Smooth muscle cell (in vitro differentiated cells): ENCODE measurements at regions not wholly inside any gene's neighbourhood (a gene's known extent, or its start where the extent isn't known, plus 50 kb on each side); places are given as distances from the start of the nearest gene placed in this dataset.

Experiments
- DNase-seq: peaks from one replicate; lab custom pipeline; 2025; ENCODE audit not compliant: unreplicated experiment; lab: John Stamatoyannopoulos, UW
- H2AFZ ChIP-seq: fragments of 200-600 bp; sonication (generic); 2 replicates; pipeline ENCODE4 v1.6.0; 2016; ENCODE audit warnings: antibody characterized with exemption, low read depth, mild to moderate bottlenecking
- H3F3A ChIP-seq: fragments of 200-600 bp; sonication (generic); 2 replicates; pipeline ENCODE4 v1.6.0; 2017; ENCODE audit warnings: antibody characterized with exemption, low read depth
- H3K27ac ChIP-seq: fragments of 200-600 bp; sonication (generic); 2 replicates; pipeline ENCODE4 v1.5.1; 2016; ENCODE audit warnings: low read depth, mild to moderate bottlenecking
- H3K27me3 ChIP-seq: fragments of 200-600 bp; sonication (generic); 2 replicates; pipeline ENCODE4 v1.6.1; 2016; ENCODE audit warnings: low read depth, mild to moderate bottlenecking
- H3K36me3 ChIP-seq: fragments of 200-600 bp; sonication (generic); 2 replicates; pipeline ENCODE4 v1.5.1; 2016; ENCODE audit warnings: low read depth
- H3K4me1 ChIP-seq: fragments of 200-600 bp; sonication (generic); 2 replicates; pipeline ENCODE4 v1.5.1; 2016; ENCODE audit warnings: low read depth
- H3K4me2 ChIP-seq: fragments of 200-600 bp; sonication (generic); 2 replicates; pipeline ENCODE4 v1.6.0; 2016; ENCODE audit warnings: mild to moderate bottlenecking
- H3K4me3 ChIP-seq: fragments of 200-600 bp; sonication (generic); 2 replicates; pipeline ENCODE4 v1.5.1; 2016; ENCODE audit warnings: mild to moderate bottlenecking
- H3K79me2 ChIP-seq: fragments of 200-600 bp; sonication (generic); 2 replicates; pipeline ENCODE4 v1.6.0; 2016; ENCODE audit warnings: low read depth, mild to moderate bottlenecking
- H3K9ac ChIP-seq: fragments of 200-600 bp; sonication (generic); 2 replicates; pipeline ENCODE4 v1.6.0; 2016; ENCODE audit warnings: low read depth
- H3K9me3 ChIP-seq: fragments of 200-600 bp; sonication (generic); replicated peaks from 2 replicates; pipeline ENCODE4 v1.5.1; 2016; ENCODE audit warnings: low read depth
- H4K20me1 ChIP-seq: fragments of 200-600 bp; sonication (generic); 2 replicates; pipeline ENCODE4 v1.6.0; 2016; ENCODE audit warnings: low read depth
- WGBS: methylation state at CpG from one replicate; pipeline ENCODE4 v1.1.7; 2016; ENCODE audit warnings: low lambda C conversion rate; 5-methylcytosine and 5-hydroxymethylcytosine counted together
- TF ChIP-seq, protein P1 (sequence below): fragments of 200-600 bp; sonication (generic); IDR thresholded peaks from 2 replicates; pipeline ENCODE4 v1.5.1; 2017; ENCODE audit warnings: borderline replicate concordance, mild to moderate bottlenecking, antibody characterized with exemption; ENCODE audit not compliant: insufficient read depth, poor library complexity, severe bottlenecking

DNA sequence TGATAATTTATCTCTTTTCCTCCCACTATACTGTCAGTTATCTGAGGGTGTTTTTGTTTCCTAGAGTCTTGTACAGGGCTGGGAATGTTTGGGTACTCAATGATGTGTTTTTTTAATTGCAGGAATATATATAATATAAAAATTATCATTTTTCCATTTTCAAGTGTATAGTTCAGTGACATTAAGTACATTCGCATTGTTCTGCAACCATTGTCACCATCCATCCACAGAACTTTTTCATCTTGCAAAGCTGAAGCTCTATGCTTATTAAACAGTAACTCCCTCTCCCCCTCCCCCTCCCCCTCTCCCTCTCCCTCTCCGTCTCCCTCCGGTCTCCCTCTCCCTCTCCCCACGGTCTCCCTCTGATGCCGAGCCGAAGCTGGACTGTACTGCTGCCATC is 93.0 kb upstream of the MANSC4 start:
- Histone ChIP-seq H3K27me3 (no peaks in the 10 kb centered on the region), H3K79me2 (no peaks in the 10 kb centered on the region), H3F3A (peaks cover 29% of the 10 kb centered on the region), H3K9me3 (no peaks in the 10 kb centered on the region), H3K4me1 (peaks cover 12% of the 10 kb centered on the region), H3K4me3 (no peak overlapping the region), H3K27ac (no peak overlapping the region), H4K20me1 (no peaks in the 10 kb centered on the region), H3K36me3 (no peaks in the 10 kb centered on the region), H3K4me2 (no peak overlapping the region), H2AFZ (no peak overlapping the region), H3K9ac (no peak overlapping the region)
- TF ChIP-seq, protein P1, sequence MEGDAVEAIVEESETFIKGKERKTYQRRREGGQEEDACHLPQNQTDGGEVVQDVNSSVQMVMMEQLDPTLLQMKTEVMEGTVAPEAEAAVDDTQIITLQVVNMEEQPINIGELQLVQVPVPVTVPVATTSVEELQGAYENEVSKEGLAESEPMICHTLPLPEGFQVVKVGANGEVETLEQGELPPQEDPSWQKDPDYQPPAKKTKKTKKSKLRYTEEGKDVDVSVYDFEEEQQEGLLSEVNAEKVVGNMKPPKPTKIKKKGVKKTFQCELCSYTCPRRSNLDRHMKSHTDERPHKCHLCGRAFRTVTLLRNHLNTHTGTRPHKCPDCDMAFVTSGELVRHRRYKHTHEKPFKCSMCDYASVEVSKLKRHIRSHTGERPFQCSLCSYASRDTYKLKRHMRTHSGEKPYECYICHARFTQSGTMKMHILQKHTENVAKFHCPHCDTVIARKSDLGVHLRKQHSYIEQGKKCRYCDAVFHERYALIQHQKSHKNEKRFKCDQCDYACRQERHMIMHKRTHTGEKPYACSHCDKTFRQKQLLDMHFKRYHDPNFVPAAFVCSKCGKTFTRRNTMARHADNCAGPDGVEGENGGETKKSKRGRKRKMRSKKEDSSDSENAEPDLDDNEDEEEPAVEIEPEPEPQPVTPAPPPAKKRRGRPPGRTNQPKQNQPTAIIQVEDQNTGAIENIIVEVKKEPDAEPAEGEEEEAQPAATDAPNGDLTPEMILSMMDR: no peak
- DNase-seq: no peak
- 93% methylated on average over 1 of the region's 6 CpGs for WGBS

DNA sequence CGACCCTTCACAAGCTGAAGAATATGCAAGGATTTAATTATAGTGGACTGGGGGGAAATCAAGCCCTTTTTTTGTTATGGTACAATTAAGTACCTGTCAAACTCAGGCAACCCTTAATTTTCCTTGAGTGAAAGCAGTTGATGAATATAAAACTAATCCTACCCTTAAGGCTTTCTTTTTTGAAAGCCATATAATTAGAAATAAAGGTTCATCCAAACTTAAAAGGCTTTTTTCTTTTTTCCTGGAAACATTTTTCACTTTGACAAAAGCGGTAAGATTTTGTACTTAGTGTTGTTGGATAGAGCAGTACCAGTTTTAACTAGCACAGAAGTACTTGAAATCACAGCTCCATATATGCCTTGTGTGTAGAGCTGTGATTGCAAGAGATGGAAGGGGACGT is 91.9 kb upstream of the MANSC4 start:
- Histone ChIP-seq H3K27me3 (no peaks in the 10 kb centered on the region), H3K4me2 (peak overlapping the region; percentile 71), H3K4me3 (no peak overlapping the region), H2AFZ (no peak overlapping the region), H3F3A (peaks cover 39% of the 10 kb centered on the region), H3K36me3 (no peaks in the 10 kb centered on the region), H3K4me1 (peaks cover 12% of the 10 kb centered on the region), H3K9me3 (no peaks in the 10 kb centered on the region), H3K9ac (no peak overlapping the region), H4K20me1 (no peaks in the 10 kb centered on the region), H3K27ac (no peak overlapping the region), H3K79me2 (no peaks in the 10 kb centered on the region)
- TF ChIP-seq, protein P1: no peak
- 73% methylated on average over 3 of the region's 3 CpGs for WGBS
- DNase-seq: no peak

DNA sequence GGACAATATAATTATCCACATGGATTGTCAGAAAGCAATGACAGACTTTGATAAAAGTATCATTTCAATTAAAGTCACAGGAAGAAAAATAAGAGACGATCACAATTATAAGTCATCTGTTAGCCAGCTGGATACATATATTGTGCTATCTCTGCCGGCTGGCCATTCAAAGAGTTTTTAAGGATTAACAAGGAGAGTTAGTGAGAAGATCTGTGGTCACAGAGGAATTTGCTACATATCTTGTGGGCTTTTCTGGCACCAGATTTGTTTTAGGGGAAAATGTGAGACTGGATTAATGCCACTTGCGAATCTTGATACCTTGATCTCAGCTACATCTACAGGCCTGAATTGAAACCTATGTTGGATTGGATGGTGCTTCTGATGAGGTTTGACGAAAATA is 90.9 kb upstream of the MANSC4 start:
- Histone ChIP-seq H4K20me1 (no peaks in the 10 kb centered on the region), H2AFZ (no peak overlapping the region), H3K27ac (peak overlapping the region; percentile 96), H3K4me1 (peaks cover 12% of the 10 kb centered on the region), H3K27me3 (no peaks in the 10 kb centered on the region), H3K9me3 (no peaks in the 10 kb centered on the region), H3K36me3 (no peaks in the 10 kb centered on the region), H3K9ac (peak overlapping the region; percentile 23), H3K79me2 (no peaks in the 10 kb centered on the region), H3F3A (peaks cover 44% of the 10 kb centered on the region), H3K4me2 (peak overlapping the region; percentile 71), H3K4me3 (no peak overlapping the region)
- WGBS: 15% methylated on average over 4 of the region's 4 CpGs
- no peak for DNase-seq
- TF ChIP-seq, protein P1: no peak

DNA sequence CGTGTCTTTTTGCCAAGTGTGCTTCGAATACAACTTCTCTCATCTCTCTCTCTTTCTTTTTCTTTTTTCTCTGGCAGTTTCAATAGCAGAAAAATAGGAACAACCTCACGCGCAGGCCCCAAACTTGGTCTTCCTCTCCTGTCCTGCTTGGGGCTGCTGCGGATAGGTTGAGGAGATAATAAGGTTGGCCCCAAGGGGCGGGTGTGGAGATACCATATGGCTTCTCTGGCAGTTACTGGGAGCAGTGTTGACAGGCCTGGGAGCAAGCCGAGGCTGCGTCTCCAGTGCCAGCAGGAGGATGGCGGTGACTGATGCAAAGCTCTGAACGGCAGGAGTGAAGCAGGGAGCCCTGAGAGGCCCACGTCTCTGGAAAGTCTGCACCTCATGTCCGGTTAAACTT is 89.5 kb upstream of the MANSC4 start:
- Histone ChIP-seq H3K27ac (peak overlapping the region; percentile 96), H4K20me1 (no peaks in the 10 kb centered on the region), H3K4me1 (peaks cover 18% of the 10 kb centered on the region), H2AFZ (peak overlapping the region; percentile 67), H3K9me3 (no peaks in the 10 kb centered on the region), H3K36me3 (no peaks in the 10 kb centered on the region), H3F3A (peaks cover 46% of the 10 kb centered on the region), H3K4me3 (no peak overlapping the region), H3K9ac (no peak overlapping the region), H3K4me2 (peak overlapping the region; percentile 71), H3K79me2 (no peaks in the 10 kb centered on the region), H3K27me3 (no peaks in the 10 kb centered on the region)
- TF ChIP-seq, protein P1: no peak
- WGBS: 52% methylated on average over 12 of the region's 12 CpGs
- DNase-seq: no peak
